DMS153 treated with DMSO at 0.1 percent for 48 hours (cell line): ENCODE measurements at regions not wholly inside any gene's neighbourhood (a gene's known extent, or its start where the extent isn't known, plus 50 kb on each side); places are given as distances from the start of the nearest gene placed in this dataset.

ENCODE experiments used
- DNase-seq: peaks from one replicate; lab custom pipeline; 2025; ENCODE audit not compliant: unreplicated experiment; lab: John Stamatoyannopoulos, UW

- no peak for DNase-seq
These were observed 246.5 kb downstream of the FOXL1 start for GRCh38 chr16:86824751-86825296.

- DNase-seq = no peak
These were observed 247.3 kb downstream of the FOXL1 start for GRCh38 chr16:86825631-86826030.

- no peak for DNase-seq
These were observed 248.6 kb downstream of the FOXL1 start for GRCh38 chr16:86826941-86827340.

GRCh38 chr16:86827521-86827920 is 249.2 kb downstream of the FOXL1 start:
- no peak for DNase-seq

GRCh38 chr16:86828202-86828601 is 249.9 kb downstream of the FOXL1 start:
- no peak for DNase-seq

- no peak for DNase-seq
These were observed 250.3 kb downstream of the FOXL1 start for GRCh38 chr16:86828653-86829052.

- no peak for DNase-seq
These were observed 253.0 kb downstream of the FOXL1 start for GRCh38 chr16:86831366-86831765.

- DNase-seq = no peak
These were observed 254.8 kb downstream of the FOXL1 start for GRCh38 chr16:86833136-86833535.

- DNase-seq = no peak
These were observed 256.2 kb downstream of the FOXL1 start for GRCh38 chr16:86834451-86835035.

- DNase-seq = no peak
These were observed 257.6 kb downstream of the FOXL1 start for GRCh38 chr16:86835982-86836381.

- DNase-seq = no peak
These were observed 258.3 kb downstream of the FOXL1 start for GRCh38 chr16:86836503-86837129.

GRCh38 chr16:86843812-86844211 is 265.5 kb downstream of the FOXL1 start:
- DNase-seq = no peak

GRCh38 chr16:86844695-86845094 is 266.3 kb downstream of the FOXL1 start:
- no peak for DNase-seq

GRCh38 chr16:86846136-86846535 is 267.8 kb downstream of the FOXL1 start:
- no peak for DNase-seq

- DNase-seq = no peak
These were observed 270.5 kb downstream of the FOXL1 start for GRCh38 chr16:86848821-86849220.

GRCh38 chr16:86850670-86851069 is 272.3 kb downstream of the FOXL1 start:
- no peak for DNase-seq

GRCh38 chr16:86852135-86852534 is 273.8 kb downstream of the FOXL1 start:
- no peak for DNase-seq

- DNase-seq = no peak
These were observed 275.8 kb downstream of the FOXL1 start for GRCh38 chr16:86854058-86854621.

- DNase-seq = no peak
These were observed 276.4 kb downstream of the FOXL1 start for GRCh38 chr16:86854626-86855294.

- no peak for DNase-seq
These were observed 278.7 kb downstream of the FOXL1 start for GRCh38 chr16:86856946-86857586.

GRCh38 chr16:86857807-86858206 is 279.5 kb downstream of the FOXL1 start:
- no peak for DNase-seq
